ENCODE measurements at regions not wholly inside any gene's neighbourhood (a gene's known extent, or its start where the extent isn't known, plus 50 kb on each side); places are given as distances from the start of the nearest gene placed in this dataset.
"Not testable (repeated sequence)": the region's sequence is repeated elsewhere in the genome, so short reads cannot be mapped to it uniquely, and the experiment has no call there.

DNA sequence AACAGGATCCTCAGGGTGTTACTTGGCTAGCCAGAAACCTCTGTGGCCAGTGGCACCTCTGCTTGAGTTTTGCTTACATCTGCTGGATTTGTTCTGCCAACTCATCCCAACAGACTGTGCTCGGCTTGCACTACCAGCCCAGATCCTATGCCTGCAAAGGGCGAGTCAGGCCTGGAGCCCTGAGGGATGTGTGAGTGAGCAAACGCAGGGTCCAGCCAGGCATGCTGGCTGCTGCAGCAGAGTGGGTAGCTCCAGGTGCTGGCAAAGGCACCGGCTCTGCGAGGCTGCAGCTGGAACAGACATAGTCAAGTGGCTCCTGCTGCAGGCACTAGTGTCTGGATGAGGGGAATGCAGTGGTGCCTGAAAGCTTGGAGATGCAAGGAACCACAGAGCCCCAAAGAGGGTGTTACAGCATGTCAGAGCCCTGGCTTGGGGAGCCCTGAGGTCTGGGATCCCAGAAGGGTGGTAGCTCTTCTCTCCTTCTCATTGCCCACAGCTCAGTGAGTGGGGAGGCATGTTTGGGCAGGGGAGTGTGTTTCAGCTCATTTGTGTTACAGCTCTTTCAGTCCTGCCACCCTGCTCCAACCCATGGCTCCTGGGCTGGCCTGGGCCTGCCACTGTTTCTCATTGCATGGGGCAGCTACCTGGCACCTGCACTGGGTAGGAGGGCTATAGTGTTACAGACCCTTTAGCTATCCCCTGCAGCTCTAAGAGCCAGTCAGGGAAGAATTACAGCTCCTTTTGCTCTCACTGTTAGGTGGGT, 332.6 kb downstream of the TAF11L14 start:
- no peak overlapping the region for H3K4me3 ChIP-seq

DNA sequence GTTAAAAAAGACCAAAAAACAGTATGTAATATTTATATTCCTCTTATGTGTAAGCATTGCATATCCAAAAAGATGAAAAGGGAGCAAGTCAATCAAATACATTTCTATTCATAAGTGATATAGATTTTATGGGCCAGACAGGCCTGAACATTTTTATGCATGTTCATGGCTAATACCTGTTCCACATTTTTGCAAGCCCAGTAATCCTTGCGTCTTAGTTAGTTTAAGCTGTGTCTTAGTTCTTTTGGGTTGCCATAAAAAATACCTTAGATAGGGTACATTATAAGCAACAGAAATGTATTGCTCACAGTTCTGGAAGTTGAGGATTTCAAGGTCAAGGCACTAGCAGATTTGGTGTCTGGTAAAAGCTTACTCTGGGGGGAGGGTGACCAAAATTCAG, 342.1 kb downstream of the TAF11L14 start:
- Histone ChIP-seq H3K4me1 (replicated peaks in 1 of 2) (no peaks in the 10 kb centered on the region), H3K27ac (no peak overlapping the region), H3K27me3 (no peaks in the 10 kb centered on the region), H3K36me3 (replicated peaks in 1 of 2) (no peaks in the 10 kb centered on the region), H3K4me3 (no peak overlapping the region), H3K9me3 (replicated peaks in 1 of 3) (no peaks in the 10 kb centered on the region)
- DNase-seq, result no peak
- TF ChIP-seq POLR2A (IDR thresholded peaks at IDR 0.05), result no peak
- TF ChIP-seq CTCF (IDR thresholded peaks at IDR 0.05), result no peak
- intact Hi-C loops (cut with DNase I), result no loop called here
- 82 to 93% (median 88%) methylated on average over 1 of the region's 1 CpG for WGBS, 4 donors

More for the DNA sequence above, 332.6 kb downstream of the TAF11L14 start:
- intact Hi-C loops (cut with DNase I), result no loop called here
- H3K27me3 ChIP-seq, result no peaks in the 10 kb centered on the region
- TF ChIP-seq POLR2A (IDR thresholded peaks at IDR 0.05) (no peak), CTCF (IDR thresholded peaks at IDR 0.05) (no peak)
- no peak for DNase-seq
- no peaks in the 10 kb centered on the region for H3K36me3 ChIP-seq (replicated peaks in 1 of 2)
- H3K9me3 ChIP-seq (replicated peaks in 1 of 3), result no peaks in the 10 kb centered on the region
- no peak overlapping the region for H3K27ac ChIP-seq
- no peaks in the 10 kb centered on the region for H3K4me1 ChIP-seq (replicated peaks in 1 of 2)
- WGBS, 4 donors, result 78 to 91% (median 87%) methylated on average over 3 to 5 of the region's 5 CpGs

GRCh38 chr5:17978954-17979353, 344.7 kb downstream of the TAF11L14 start:
- 89 to 93% (median 91%) methylated on average over 2 of the region's 2 CpGs for WGBS, 4 donors
- no peak for DNase-seq
- Histone ChIP-seq H3K27me3 (no peaks in the 10 kb centered on the region), H3K9me3 (replicated peaks in 1 of 3) (no peaks in the 10 kb centered on the region), H3K27ac (no peak overlapping the region), H3K4me3 (no peak overlapping the region), H3K36me3 (replicated peaks in 1 of 2) (no peaks in the 10 kb centered on the region), H3K4me1 (replicated peaks in 1 of 2) (no peaks in the 10 kb centered on the region)
- TF ChIP-seq CTCF (IDR thresholded peaks at IDR 0.05), result no peak
- no peak for TF ChIP-seq POLR2A (IDR thresholded peaks at IDR 0.05)
- intact Hi-C loops (cut with DNase I), result no loop called here

DNA sequence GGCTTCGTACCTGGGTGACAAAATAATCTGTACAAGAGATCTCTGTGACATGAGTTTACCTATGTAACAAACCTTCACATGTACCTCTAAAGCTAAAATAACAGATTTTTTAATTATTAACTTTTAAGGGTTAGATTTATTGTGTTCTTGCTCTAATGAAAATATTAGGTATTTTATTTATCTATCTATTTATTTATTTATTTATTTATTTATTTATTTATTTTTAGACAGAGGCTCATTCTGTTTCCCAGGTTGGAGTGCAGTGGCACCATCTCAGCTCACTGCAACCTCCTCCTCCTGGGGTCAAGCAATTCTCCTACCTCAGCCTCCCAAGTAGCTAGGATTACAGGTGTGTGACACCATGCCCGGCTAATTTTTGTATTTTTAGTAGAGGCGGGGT, 348.4 kb downstream of the TAF11L14 start:
- H3K27me3 ChIP-seq; intact Hi-C loops (cut with DNase I); H3K27ac ChIP-seq; DNase-seq; H3K9me3 ChIP-seq (replicated peaks in 1 of 3); H3K36me3 ChIP-seq (replicated peaks in 1 of 2); H3K4me1 ChIP-seq (replicated peaks in 1 of 2); H3K4me3 ChIP-seq: not testable (repeated sequence)
- WGBS, 4 donors, result 85 to 98% (median 95%) methylated on average over 3 of the region's 3 CpGs

GRCh38 chr5:17989036-17989435, 354.8 kb downstream of the TAF11L14 start:
- Histone ChIP-seq H3K4me3 (no peak overlapping the region), H3K27ac (no peak overlapping the region), H3K27me3 (no peaks in the 10 kb centered on the region), H3K4me1 (replicated peaks in 1 of 2) (peaks cover 0 to 8% of the 10 kb centered on the region in 2 donors), H3K9me3 (replicated peaks in 1 of 3) (no peaks in the 10 kb centered on the region), H3K36me3 (replicated peaks in 1 of 2) (no peaks in the 10 kb centered on the region)
- TF ChIP-seq POLR2A (IDR thresholded peaks at IDR 0.05), result no peak
- no peak for TF ChIP-seq CTCF (IDR thresholded peaks at IDR 0.05)
- intact Hi-C loops (cut with DNase I), result no loop called here
- DNase-seq, result no peak
- WGBS, 4 donors, result 47 to 67% (median 61%) methylated on average over 4 of the region's 4 CpGs

Measured in adrenal gland (tissue), 9 donors.